HG02938 (cell line): ENCODE measurements at regions not wholly inside any gene's neighbourhood (a gene's known extent, or its start where the extent isn't known, plus 50 kb on each side); places are given as distances from the start of the nearest gene placed in this dataset.

ENCODE experiments used
- ATAC-seq: cut with Tn5 transposase; IDR thresholded peaks from one replicate; pipeline ENCODE4 v1.9.1; 2021; ENCODE audit warnings: mild to moderate bottlenecking, moderate library complexity; ENCODE audit not compliant: unreplicated experiment

DNA sequence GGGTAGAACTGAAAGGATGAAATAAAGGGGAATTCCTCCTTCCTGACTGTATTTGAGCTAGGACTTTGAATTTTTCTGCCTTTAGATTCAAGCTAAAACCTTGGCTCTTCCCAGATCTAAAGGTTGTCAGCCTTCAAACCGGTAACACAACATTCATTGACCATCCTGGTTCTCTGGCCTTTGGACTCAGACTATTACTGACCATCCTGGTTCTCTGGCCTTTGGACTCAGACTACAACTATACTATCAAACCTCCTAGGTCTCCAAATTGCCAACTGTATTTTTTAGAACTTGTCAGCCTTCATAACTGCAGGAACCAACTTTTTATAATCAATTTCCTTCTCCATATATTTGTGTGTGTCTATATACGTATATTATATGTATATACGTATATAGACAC lies 140.6 kb upstream of the RBMY1B start:
- no peak for ATAC-seq

DNA sequence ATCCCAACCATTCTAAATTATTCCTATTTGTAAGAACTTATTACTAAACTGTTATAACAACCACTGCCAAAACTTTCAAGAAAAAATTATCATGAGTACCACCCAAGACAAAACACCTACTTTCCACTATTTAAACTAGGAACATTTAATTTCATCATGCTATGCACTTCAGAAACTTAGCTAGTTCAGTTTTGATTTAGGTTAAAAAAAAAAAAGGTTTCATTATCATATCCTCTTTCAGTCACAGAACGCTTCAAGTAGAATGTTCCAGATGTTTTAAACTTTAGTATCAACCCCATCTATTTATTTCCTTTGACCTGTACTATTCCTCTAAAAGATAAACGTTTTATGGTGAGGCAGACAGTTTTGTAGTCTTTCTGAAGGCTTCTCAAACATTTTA lies 117.0 kb upstream of the RBMY1B start:
- peak; percentile 61 for ATAC-seq

DNA sequence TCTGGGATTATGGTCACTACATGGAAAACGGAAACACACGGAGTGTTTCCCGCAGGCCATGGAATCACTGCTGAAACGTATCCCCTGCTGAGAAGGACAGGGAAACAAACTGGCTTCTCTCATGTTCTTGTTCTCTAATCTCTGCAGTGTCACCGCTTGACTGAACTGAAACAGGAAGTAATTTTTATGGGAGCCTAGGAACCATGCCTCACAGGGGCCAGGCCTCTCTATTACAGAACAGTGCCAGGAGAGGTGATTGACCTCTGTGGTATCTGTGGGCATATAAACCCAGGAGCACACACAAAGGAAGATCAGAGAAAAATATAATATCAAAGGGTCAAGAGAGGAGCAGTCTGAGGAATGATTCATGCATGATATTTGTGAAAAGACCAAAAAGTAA lies 88.9 kb upstream of the RBMY1B start:
- ATAC-seq, result no peak

DNA sequence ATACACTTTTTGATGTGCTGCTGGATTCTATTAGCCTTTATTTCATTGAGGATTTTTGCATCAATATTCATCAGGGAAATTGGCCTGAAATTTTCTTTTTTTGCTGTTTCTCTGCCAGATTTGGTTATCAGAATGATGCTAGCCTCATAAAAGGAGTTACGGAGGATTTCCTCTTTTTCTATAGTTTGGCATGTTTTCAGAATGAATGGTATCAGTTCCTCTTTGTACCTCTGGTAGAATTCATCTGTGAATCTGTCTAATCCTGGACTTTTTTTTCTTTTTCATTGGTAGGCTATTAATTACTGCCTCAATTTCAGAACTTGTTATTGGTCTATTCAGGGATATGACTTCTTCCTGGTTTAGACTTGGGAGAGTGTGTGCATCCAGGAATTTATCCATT lies 70.6 kb upstream of the RBMY1B start:
- no peak for ATAC-seq

DNA sequence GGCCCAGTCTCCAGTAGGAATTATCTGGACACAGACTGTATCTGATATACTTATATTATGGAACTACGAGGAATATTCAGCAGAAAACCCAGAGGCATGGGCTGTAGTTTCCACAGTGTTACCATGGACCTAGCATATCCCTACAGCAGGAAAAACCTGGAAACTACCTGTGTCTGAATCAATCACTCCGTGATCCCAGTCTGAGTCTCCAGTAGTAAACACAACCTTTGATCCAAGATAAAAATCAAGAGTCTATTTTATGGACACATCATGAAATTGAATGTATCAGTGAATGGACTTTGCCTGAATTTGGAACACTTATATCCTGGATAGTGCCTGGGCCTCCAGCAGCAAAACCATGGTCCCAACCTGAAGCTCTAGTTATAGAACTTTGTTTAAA lies 57.5 kb upstream of the RBMY1B start:
- ATAC-seq, result no peak

DNA sequence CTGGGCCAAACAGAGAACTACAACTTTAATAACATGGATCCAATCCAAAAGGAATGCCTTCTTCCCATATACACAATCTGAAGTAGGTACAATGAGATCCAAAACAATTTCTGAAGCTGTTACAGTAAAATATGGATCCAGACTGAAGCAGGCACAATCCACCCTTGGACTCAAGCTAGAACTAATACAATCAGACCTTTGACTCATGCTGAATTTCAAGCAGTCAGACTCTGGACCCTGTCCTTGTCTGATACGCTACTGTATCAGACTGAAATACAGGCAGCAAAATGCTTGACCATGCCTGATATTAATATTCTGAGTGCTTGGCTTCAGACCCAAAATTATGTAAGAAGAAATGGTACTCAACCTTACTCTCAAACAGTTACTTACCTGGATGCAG lies 57.0 kb upstream of the RBMY1B start:
- ATAC-seq, result no peak

DNA sequence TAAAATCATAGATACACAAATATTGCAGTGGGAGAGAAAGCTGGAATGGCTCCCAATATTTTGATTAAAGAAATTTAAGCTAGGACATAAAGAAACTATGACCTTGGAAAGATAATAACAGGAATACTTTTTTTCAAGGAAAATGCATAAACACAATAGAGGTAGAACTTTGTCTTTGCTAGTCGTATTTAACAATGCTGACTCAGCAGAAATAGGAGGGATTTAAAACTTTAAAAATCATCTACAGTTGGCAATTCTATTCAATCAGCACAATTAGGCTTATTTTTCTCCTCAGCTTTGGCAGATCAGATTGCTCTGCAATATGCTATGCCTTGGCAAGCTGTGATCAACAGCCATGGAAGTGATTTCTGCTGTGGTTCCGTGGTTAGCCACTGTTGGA lies 51.5 kb upstream of the RBMY1B start:
- ATAC-seq, result no peak
